SU-DHL-6 (cell line): ENCODE measurements at regions not wholly inside any gene's neighbourhood (a gene's known extent, or its start where the extent isn't known, plus 50 kb on each side); places are given as distances from the start of the nearest gene placed in this dataset.

Source experiments
- EZH2phosphoT487 ChIP-seq: fragments of 200-600 bp; sonication (generic), shearing (Covaris generic); conservative IDR thresholded peaks from 2 replicates; pipeline ENCODE4 v1.6.1; 2018; ENCODE audit warnings: mild to moderate bottlenecking, antibody characterized with exemption, low read length, moderate library complexity, mixed read lengths
- TF ChIP-seq, protein P1 (sequence below): fragments of 200-600 bp; sonication (generic); IDR thresholded peaks from one replicate; pipeline ENCODE4 v1.5.1; 2017; ENCODE audit warnings: antibody characterized with exemption, mild to moderate bottlenecking, low read length, moderate library complexity; ENCODE audit not compliant: insufficient read depth, poor library complexity, severe bottlenecking

DNA sequence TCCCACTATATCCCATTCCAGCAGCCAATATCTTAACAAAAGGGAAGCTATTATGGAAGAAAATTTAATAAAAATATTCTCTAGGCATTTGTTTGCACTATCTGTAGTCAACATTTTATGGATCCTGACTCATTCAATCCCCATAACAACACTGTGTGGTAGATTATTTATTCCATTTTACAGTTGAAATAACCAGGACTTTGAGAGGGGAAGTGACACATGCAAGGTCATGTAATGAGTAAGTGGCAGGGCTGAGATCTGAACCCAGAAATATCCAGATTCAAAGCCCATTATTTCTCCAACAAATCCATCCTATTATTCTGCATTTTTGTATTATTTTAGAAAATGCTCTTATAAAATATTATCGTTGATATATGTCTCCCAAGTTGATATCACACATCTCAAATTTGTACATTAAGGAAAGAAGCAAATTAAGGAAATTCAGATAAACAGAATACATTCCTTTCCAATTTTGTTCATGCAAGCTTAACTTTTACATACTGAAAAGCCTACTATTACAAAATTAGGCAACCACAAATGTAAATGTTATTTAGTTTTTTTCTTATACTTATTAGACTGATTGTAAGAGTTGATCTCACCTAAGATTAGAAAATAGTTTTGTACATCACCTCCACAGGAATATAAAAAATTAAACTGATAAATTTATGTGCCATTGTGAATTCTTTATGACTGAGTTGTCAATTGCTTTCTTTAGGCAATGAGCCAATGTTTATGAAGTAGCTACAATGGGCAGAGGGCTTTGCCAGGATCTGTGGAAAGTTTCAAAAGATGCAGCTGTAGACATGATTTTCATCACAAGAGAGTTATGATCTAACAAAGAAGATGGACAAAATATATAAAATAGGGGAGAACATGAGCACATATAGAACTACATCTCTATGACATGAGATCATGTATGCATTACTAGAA, 55.1 kb upstream of the E2F7 start:
- TF ChIP-seq, protein P1, sequence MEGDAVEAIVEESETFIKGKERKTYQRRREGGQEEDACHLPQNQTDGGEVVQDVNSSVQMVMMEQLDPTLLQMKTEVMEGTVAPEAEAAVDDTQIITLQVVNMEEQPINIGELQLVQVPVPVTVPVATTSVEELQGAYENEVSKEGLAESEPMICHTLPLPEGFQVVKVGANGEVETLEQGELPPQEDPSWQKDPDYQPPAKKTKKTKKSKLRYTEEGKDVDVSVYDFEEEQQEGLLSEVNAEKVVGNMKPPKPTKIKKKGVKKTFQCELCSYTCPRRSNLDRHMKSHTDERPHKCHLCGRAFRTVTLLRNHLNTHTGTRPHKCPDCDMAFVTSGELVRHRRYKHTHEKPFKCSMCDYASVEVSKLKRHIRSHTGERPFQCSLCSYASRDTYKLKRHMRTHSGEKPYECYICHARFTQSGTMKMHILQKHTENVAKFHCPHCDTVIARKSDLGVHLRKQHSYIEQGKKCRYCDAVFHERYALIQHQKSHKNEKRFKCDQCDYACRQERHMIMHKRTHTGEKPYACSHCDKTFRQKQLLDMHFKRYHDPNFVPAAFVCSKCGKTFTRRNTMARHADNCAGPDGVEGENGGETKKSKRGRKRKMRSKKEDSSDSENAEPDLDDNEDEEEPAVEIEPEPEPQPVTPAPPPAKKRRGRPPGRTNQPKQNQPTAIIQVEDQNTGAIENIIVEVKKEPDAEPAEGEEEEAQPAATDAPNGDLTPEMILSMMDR = no peak
- no peak for TF ChIP-seq EZH2phosphoT487
